HG02623 (cell line): ENCODE measurements at regions not wholly inside any gene's neighbourhood (a gene's known extent, or its start where the extent isn't known, plus 50 kb on each side); places are given as distances from the start of the nearest gene placed in this dataset.
"Not testable (repeated sequence)": the region's sequence is repeated elsewhere in the genome, so short reads cannot be mapped to it uniquely, and the experiment has no call there.

Source experiments
- ATAC-seq: cut with Tn5 transposase; IDR thresholded peaks from one replicate; pipeline ENCODE4 v1.9.1; 2021; ENCODE audit warnings: moderate library complexity; ENCODE audit not compliant: unreplicated experiment

- ATAC-seq = no peak
These were observed 117.9 kb downstream of the CEP44 start for GRCh38 chr4:174401471-174402130.

- ATAC-seq = not testable (repeated sequence)
These were observed 117.0 kb downstream of the CEP44 start for GRCh38 chr4:174400603-174401302.

GRCh38 chr4:174398728-174399127 is 115.0 kb downstream of the CEP44 start:
- ATAC-seq = no peak

- no peak for ATAC-seq
These were observed 113.8 kb downstream of the CEP44 start for GRCh38 chr4:174397366-174398155.

GRCh38 chr4:174396599-174397110 is 112.9 kb downstream of the CEP44 start:
- no peak for ATAC-seq

GRCh38 chr4:174394915-174395314 is 111.2 kb downstream of the CEP44 start:
- ATAC-seq = peak; percentile 53

GRCh38 chr4:174389439-174389838 is 105.7 kb downstream of the CEP44 start:
- ATAC-seq = no peak

GRCh38 chr4:174388461-174389145 is 104.9 kb downstream of the CEP44 start:
- no peak for ATAC-seq

- no peak for ATAC-seq
These were observed 104.0 kb downstream of the CEP44 start for GRCh38 chr4:174387721-174388120.

GRCh38 chr4:174387143-174387542 is 103.4 kb downstream of the CEP44 start:
- ATAC-seq = no peak

- no peak for ATAC-seq
These were observed 100.1 kb downstream of the CEP44 start for GRCh38 chr4:174383783-174384182.

- ATAC-seq = not testable (repeated sequence)
These were observed 99.4 kb downstream of the CEP44 start for GRCh38 chr4:174382938-174383605.
